GM04503 (cell line): ENCODE measurements at regions not wholly inside any gene's neighbourhood (a gene's known extent, or its start where the extent isn't known, plus 50 kb on each side); places are given as distances from the start of the nearest gene placed in this dataset.
"Not testable (repeated sequence)": the region's sequence is repeated elsewhere in the genome, so short reads cannot be mapped to it uniquely, and the experiment has no call there.

Source experiments
- DNase-seq: peaks from one replicate; pipeline ENCODE4 v3.0.0-alpha.2; 2012; ENCODE audit warnings: low read depth

DNA sequence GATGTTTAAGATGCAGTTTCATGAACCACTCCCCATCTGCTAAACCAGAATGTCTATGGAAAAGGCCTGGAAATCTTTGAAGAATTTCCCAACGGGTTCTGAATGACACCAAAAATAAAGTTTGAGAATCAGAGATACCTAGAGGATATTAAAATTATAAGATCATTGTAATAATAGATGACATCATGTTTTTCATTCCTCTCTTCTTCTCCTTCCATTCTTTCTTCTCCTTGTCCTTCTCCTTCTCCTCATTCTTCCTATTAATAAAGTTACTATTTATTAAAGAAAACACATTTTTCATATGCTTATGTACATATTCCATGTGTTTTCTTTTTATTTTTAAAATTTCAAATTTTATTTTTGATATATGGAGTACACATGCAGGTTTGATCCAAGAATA, 1449.4 kb downstream of the LRFN5 start:
- DNase-seq: no peak

DNA sequence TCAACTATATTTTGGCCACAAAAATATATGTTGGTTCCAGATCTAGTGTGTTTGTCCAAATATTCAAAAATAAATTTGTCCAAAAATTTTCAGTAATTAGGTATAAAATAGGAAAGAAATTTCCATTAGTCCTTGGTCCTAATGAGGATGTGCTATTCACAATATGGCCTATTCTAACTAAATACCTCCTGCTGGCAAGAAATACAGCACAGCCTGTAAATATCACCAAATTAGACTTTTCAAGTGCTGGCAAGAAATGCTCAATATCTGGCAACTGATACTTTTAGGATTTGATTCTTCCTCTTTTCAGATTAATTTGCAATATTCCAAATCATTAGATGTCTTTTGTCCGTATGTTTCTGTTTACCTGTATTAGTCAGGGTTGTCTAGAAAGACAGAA, 1446.2 kb downstream of the LRFN5 start:
- DNase-seq: no peak

DNA sequence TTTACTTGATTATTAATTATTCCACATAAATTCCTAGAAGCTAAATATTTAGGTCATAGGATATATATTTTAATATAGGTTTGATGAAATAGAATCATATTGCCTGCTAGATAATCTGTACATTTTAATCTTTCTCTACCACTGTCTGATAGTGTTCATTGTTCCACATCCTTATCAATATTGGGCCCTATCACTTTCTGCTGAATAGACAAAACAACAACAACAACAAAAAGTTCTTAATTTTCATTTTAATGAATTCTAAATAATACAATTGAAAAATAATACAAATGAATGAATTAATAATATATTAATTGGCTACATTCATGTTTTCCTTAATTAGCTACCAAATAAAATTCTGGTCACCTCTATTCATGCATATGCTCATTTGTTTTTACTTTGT, 1437.2 kb downstream of the LRFN5 start:
- no peak for DNase-seq

DNA sequence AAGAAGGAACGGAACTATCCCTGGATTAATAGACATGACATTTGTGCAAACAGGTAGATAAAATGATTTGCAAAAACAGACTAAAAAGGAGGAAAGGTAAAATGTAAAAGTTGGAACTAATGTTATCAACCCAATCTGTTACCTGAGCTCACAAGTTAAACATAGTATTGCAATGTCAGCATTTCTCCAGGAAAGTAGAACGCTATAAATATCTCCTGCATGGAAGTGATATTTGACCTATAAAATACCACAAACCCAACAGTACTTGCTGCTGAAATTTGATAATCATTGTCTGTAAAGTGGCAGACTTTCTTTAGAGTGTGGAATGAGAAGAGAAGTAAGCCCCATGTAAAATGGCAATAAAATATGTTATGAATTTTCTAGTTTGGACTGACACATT, 1435.7 kb downstream of the LRFN5 start:
- no peak for DNase-seq

DNA sequence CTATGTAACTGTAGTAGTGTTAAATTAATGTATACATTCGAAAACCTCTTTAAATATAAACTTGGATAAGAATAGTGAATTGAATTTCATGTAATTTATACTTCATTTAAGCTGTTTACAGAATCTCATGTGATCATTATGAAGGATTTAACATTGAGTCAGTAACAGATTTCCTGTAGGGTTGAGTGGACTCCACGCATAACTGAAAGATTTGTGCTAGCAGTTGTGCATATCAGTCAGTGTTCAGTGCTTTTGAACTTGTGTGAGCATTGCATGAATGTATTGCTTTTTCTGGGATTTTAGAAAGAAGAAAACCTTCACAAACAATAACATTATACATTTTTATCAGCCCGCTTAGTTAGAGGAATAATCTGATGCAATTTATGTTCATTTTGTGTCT, 1435.3 kb downstream of the LRFN5 start:
- DNase-seq: no peak

DNA sequence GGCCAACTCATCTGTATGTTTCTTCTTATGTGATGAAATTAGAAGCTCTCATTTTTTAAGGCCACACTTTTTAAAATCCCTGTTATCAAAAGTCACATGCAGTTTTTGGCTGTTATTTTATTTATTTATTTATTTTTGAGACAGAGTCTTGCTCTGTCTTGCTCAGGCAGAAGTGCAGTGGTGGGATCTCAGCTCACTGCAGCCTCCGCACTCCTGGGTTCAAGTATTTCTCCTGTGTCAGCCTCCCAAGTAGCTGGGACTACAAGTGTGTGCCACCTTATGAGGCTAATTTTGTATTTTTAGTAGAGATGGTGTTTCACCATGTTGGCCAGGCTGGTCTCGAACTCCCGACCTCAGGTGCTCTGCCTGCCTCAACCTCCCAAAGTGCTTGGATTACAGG, 1434.5 kb downstream of the LRFN5 start:
- no peak for DNase-seq

DNA sequence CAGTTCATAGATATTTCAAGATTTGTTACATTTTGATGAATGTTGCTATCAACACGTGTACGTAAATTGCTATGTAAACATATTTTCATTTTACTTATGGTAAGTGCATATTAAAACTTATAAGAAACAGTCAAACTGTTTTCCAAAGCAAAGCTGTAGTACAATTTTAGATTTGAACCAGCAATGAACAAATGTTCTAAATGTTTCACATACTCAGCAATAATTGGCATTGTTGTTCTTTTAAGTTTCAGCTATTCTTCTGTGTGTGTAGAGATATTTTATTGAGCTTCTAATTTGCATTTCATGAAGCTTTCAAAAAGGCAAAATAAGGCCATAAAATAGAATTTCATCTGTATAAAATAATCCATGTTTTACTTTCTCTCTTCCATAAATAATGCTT, 1433.2 kb downstream of the LRFN5 start:
- no peak for DNase-seq

DNA sequence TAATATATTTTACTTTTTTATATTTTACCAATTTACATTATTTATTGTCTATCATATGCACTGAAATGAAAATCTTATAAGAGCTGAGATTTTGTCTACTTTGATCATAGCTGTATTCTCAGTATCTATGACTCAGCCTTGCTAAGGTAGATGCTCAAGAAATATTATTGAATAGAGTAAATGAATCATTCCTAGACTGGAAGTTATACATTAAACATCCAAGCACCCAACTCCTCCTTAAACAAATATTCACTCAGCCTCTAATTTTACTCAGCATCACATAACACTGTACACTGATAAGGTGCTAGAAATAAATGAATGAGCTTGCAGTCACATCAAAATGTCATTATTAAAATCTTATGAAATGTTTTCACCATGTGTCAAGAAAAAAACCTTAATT, 1424.9 kb downstream of the LRFN5 start:
- no peak for DNase-seq

DNA sequence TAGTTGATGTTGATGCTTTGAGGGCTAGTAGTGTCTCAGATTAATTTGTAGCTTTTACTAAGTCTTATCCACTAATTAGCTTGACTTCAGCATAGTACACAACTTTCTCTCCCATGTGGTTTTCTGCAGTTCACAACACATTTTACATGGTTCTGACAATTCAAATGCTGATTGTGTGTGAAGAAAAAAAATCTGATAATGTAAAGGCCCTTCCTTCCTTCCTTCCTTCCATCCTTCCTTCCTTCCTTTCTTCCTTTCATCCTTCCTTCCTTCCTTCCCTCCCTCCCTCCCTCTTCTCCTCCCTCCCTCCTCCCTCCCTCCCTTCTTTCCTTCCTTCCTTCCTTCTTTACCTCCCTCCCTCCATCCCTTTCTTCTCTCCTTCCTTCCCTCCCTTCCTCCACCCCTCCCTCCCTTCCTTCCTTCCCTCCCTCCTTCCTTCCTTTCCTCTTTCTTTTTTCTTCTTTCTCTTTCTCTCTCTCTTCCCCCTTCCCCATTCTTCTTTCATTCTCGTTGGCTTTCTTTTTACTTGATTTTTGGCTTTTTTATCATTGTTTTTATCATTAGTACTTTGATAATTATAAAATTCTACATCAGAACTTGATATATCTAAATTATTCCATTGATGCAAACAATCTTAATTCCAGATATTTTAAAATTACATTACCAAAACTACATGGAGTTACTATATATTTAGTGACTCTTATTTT, 1415.6 kb downstream of the LRFN5 start:
- no peak for DNase-seq

DNA sequence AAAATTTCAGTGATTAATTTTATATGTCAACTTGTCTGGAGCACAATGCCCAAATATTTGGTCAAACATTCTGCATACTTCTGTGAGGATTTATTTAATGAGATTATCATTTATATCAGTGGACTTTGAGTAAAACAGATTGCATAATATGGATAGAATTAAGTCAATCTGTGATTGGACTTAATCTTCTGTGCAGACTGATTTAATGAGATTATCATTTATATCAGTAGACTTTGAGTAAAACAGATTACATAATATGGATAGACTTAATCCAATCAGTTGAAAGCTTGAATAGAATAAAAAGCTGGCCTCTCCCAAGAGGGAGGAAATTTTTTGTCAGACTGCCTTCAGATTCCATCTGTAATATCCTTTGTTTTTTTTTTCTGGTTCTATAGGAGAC, 1413.2 kb downstream of the LRFN5 start:
- DNase-seq: no peak

DNA sequence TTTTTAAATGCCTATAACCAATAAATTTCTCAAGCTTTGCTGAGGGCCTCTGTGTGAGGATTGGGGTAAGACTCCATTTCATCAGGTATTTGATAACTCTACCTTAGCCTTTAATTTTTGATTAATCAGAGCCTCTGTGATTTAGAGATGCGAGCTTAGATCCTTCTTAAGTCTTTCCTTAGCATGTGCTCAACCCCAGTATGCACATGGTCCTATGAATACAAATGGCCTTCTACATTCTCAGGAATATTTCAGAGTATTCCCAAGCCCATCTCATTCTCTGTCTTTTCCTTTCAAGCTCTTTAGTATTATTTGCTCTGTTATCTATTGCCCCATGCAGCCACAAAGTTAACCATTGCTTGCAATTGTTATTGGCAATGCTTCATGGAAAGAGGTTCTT, 1407.7 kb downstream of the LRFN5 start:
- DNase-seq: no peak

DNA sequence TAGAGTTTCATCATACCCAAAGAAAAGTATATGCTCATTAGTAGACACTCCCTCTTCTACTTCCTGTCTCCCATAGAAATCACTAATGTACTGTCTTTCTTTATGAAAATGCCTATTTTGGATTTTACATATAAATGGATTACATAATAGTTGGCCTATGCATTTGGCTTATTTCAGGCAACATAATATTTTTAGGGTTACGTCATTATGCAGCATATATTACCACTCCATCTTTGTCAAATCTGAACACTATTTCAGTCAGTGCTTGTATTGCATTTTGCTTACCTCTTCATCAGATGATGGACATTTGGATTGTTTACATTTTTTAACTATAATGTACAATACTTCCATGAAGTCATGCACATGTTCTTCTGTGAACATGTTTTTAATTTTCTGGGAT, 1406.1 kb downstream of the LRFN5 start:
- DNase-seq: no peak

DNA sequence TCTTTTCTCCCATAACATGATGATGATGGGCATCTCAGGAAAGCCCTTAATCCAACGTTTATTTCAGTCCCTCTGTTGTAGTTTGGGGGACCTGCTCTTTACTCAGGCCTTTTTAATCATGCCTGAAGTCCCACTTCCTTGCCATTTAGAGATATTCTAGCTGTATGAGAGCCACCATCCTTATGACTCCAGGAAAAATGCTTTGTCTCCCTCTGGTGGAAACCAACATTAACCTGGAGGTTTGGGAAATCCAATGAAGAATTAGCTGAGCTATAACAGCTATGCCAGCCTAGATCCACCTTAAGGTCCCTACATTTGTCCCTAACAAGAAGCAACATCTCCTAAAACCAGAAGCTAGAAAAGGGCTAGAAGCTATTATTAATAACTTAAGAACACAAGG, 1399.1 kb downstream of the LRFN5 start:
- no peak for DNase-seq

DNA sequence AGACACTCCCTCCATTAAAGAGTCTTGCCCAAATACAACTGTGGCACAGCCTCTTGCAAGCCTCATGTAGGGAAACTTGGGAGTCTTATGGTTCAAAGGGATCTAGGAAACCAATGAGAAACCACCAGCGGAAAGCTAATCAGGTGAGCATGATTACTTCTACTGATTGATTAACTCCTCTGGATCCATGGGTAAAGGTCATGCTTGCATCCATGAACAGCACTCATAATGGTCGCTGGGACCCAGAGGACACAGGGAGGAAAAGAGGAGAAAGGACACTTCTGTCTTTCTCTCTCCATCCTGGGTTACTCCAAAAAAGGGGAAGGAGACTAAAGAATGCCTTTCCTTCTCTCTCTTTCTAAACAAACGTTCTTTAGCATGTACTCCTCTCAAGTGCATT, 1397.2 kb downstream of the LRFN5 start:
- DNase-seq: no peak

DNA sequence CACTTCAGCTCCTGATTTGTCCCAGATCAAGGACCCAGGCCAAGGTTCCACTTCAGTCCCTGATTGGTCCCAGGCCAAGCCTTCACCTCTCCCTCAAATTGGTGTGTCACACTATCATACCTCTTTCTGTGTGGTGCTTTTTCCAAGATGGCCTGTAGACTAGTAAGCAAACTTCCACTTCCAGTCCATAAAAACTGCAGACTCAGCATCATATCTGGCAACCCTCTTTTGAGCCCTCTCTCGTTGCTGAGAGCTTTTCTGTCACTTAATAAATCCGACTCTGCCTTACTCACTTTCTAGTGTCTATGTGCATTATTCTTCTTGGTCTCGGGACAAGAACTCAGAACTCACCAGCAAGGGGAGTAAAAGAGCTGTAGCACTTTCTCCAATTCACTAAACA, 1395.1 kb downstream of the LRFN5 start:
- no peak for DNase-seq

DNA sequence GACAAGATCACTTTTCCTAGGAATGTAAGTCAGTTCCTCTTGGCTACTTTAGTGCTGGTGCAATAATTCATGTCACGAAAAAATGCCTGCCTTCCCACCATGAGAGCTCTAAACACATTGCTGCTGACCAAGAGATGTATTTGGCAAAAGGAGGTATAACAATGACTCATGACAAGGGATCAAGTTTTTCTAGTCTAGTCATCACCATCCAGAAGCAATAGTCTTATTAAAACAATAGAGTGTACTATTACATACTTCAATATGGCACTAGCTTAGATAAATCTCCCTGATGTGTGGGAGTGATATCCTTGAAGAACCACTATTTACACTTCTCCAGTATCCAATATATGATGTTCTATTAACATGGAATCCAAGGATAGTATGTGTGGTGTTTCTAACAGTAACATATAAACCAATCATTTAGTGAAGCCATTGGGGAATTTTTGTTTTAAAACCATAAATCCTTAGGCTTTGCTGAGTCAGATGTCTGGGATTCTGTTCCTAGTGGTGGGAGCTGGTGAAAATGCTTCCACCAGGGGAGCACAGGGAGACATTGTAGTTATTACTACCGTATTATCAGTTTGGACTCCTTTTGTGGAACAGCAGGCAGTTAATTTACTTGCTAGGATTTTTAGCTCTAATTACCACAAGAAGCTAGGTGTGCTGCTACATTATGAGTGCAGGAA, 1387.5 kb downstream of the LRFN5 start:
- peak; percentile 1 for DNase-seq

DNA sequence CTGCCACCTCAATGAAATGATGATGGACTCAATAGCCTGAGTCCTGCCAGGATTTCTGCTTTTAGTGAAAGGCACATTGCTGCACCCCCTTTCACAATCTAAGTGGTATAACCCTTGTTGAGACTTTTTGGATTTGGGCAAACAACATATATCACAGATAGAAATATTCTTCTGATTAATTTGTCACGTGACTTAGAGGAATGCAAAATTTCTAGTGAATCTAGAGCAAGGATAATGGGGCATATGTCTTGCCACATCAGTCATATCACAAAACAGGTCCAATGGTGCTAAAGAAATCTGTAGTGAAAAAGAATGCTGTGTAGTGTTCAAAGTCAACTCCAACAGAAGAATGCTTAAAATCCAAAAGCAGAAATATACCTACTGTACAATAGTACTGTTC, 1386.3 kb downstream of the LRFN5 start:
- DNase-seq: no peak

DNA sequence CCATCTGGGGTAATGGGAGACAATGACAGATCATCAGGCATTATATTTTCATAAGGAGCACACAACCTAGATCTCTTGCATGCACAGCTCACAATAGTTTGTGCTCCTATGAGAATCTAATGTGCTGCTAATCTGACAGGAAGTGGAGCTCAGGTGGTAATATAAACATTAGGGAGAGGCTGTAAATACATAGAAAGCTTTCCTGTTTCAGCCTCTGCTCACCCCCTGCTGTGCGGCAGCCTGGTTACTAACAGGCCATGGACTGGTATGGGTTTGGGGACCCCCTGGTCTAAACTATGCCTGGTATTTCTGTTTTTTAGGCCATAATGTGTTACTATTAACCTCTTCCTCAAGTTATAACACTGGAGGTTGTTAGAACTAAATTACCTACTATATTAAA, 1373.7 kb downstream of the LRFN5 start:
- DNase-seq: no peak

DNA sequence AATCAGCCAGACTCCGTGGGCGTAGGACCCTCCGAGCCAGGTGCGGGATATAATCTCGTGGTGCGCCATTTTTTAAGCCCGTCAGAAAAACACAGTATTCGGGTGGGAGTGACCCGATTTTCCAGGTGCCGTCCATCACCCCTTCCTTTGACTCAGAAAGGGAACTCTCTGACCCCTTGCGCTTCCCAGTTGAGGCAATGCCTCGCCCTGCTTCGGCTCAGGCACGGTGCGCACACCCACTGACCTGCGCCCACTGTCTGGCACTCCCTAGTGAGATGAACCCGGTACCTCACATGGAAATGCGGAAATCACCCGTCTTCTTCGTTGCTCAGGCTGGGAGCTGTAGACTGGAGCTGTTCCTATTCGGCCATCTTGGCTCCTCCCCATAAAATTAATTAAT, 1366.5 kb downstream of the LRFN5 start:
- not testable (repeated sequence) for DNase-seq

DNA sequence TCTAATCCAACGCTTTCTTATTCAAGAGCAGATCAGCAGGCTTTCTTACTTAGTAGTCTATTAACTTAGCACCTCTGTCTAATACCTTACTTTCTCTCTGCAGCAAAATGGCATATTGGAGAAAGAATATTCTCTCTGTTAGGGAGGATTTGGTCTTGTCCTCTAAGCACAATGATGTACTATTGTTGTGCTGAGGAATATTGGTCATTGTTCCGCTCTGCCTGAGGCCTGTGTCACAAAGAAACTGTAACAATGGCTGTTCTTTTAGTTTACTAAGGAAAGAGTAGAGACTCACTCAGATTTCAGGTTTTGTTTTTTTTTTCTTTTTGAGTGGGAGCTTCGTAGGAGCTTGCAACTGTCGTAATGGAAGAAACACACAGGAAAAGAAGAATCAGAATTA, 1358.8 kb downstream of the LRFN5 start:
- DNase-seq: no peak

DNA sequence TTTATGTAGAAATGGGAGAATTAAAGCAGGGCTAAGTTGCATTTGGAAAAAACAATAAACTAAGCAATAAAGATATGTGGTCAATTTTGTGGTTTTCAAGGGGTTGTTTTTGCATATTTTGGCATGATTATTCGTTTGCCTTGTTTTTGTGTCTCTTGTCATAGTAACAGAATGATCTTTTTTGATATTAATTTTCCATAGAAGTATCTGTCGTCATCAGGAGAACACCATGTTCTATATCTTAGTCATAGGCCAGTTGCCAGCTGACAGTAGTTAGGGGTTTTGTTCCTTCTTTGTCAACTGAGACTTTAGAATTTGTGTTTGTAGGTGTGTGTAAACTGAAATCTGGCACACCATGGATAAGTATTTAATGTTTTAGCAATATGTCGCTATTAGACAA, 1354.8 kb downstream of the LRFN5 start:
- DNase-seq: no peak

DNA sequence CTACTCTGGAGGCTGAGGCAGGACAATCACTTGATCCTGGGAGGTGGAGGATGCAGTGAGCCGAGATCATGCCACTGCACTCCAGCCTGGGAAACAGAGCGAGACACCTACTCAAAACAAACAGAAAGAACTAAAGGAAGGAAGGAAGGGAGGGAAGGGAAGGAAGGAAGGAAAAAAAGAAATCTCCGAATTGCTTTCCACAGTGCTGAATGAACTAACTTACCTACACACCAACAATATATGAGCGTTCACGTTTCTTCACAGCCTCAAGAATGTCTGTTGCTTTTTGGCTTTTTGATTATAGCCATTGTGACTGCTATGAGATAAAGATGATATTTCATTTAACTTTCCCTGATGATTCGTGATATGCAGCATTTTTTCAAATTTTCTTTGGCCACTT, 1343.7 kb downstream of the LRFN5 start:
- DNase-seq: no peak

DNA sequence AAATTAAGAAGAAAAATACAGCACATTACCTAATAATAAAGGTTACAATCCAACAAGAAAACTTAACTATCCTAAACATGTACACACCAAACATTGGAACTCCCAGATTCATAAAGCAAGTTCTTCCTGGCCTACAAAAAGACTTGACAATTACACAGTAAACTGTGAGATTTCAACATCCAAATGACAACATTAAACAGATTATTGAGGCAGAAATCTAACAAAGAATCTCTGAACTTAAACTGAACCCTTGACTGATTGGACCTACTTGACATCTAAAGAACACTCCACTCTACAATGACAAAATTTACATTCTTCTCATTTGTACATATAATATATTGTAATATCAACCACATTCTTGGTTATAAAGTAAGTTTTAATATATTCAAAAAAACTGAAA, 1341.3 kb downstream of the LRFN5 start:
- DNase-seq: no peak

DNA sequence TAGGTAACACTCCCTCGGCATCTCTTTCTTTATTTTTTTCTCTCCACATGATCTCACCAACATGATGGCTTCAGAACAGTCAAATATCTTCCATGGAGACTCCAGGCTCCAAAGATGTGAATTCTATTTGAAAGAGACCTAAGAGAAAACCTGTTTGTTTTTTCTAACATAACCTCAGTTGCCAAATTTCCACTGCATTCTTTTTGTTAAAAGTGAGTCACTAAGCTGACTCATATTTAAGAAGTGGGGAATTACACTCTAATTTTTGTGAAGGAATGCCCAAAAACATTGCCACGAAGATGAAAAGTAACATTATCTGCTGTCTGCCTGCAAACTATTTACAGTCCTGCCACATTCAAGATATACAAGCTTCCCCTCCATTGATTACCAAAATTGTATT, 1337.6 kb downstream of the LRFN5 start:
- no peak for DNase-seq
